SJCRH30 (cell line): ENCODE measurements at regions not wholly inside any gene's neighbourhood (a gene's known extent, or its start where the extent isn't known, plus 50 kb on each side); places are given as distances from the start of the nearest gene placed in this dataset.
"Not testable (repeated sequence)": the region's sequence is repeated elsewhere in the genome, so short reads cannot be mapped to it uniquely, and the experiment has no call there.

Experiments
- DNase-seq, 2 experiments: peaks; one replicate each; pipeline ENCODE4 v3.0.0-alpha.2; 2015 to 2020
- H3K27ac ChIP-seq: fragments of 250-450 bp; sonication (Bioruptor Pico); 2 replicates; pipeline ENCODE4 v1.5.1; 2020; ENCODE audit warnings: mild to moderate bottlenecking, moderate library complexity
- H3K27me3 ChIP-seq: fragments of 250-450 bp; sonication (Bioruptor Pico); 2 replicates; pipeline ENCODE4 v1.5.1; 2020; ENCODE audit warnings: mild to moderate bottlenecking, moderate library complexity
- H3K36me3 ChIP-seq: fragments of 250-450 bp; sonication (Bioruptor Pico); 2 replicates; pipeline ENCODE4 v1.5.1; 2020; ENCODE audit warnings: mild to moderate bottlenecking, moderate library complexity
- H3K4me1 ChIP-seq: fragments of 250-450 bp; sonication (Bioruptor Pico); 2 replicates; pipeline ENCODE4 v1.5.1; 2020; ENCODE audit warnings: mild to moderate bottlenecking, moderate library complexity
- H3K4me3 ChIP-seq: fragments of 250-450 bp; sonication (Bioruptor Pico); 2 replicates; pipeline ENCODE4 v1.5.1; 2020; ENCODE audit warnings: mild to moderate bottlenecking, moderate library complexity
- H3K9me3 ChIP-seq: fragments of 250-450 bp; sonication (Bioruptor Pico); replicated peaks from 2 replicates; pipeline ENCODE4 v1.5.1; 2020; ENCODE audit warnings: mild to moderate bottlenecking, moderate library complexity

GRCh38 chr2:125654226-125654625, 1001.7 kb upstream of the GYPC start:
- Histone ChIP-seq H3K9me3 (no peaks in the 10 kb centered on the region), H3K4me1 (no peaks in the 10 kb centered on the region), H3K36me3 (no peaks in the 10 kb centered on the region), H3K27me3 (no peaks in the 10 kb centered on the region), H3K4me3 (no peak overlapping the region), H3K27ac (no peak overlapping the region)
- no peak for DNase-seq

GRCh38 chr2:125656190-125656589, 999.8 kb upstream of the GYPC start:
- Histone ChIP-seq H3K27ac (no peak overlapping the region), H3K36me3 (no peaks in the 10 kb centered on the region)

GRCh38 chr2:125658583-125658982, 997.4 kb upstream of the GYPC start:
- Histone ChIP-seq H3K9me3 (no peaks in the 10 kb centered on the region), H3K27ac (no peak overlapping the region), H3K36me3 (no peaks in the 10 kb centered on the region), H3K4me1 (no peaks in the 10 kb centered on the region), H3K27me3 (no peaks in the 10 kb centered on the region), H3K4me3 (no peak overlapping the region)
- no peak for DNase-seq

More at GRCh38 chr2:125656190-125656589, 999.8 kb upstream of the GYPC start:
- Histone ChIP-seq H3K4me3 (no peak overlapping the region), H3K9me3 (no peaks in the 10 kb centered on the region), H3K27me3 (no peaks in the 10 kb centered on the region), H3K4me1 (no peaks in the 10 kb centered on the region)
- peak in 1 of 2 experiments; percentile 11 for DNase-seq

DNA sequence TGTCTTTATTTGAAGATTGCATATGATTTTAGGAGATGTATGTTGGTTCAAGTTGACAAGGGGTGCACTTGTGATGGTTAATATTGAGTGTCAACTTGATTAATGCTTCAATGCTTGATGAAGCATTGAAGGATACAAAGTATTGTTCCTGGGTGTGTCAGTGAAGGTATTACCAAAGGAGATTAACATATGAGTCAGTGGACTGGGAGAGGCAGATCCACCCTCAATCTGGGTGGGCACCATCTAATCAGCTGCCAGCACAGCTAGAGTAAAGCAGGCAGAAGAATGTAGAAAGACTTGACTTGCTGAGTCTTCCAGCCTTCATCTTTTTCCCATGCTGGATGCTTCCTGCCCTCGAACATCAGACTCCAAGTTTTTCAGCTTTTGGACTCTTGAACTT, 995.6 kb upstream of the GYPC start:
- H3K9me3 ChIP-seq, DNase-seq, H3K27ac ChIP-seq, H3K4me3 ChIP-seq, H3K27me3 ChIP-seq, H3K36me3 ChIP-seq, H3K4me1 ChIP-seq: not testable (repeated sequence)

DNA sequence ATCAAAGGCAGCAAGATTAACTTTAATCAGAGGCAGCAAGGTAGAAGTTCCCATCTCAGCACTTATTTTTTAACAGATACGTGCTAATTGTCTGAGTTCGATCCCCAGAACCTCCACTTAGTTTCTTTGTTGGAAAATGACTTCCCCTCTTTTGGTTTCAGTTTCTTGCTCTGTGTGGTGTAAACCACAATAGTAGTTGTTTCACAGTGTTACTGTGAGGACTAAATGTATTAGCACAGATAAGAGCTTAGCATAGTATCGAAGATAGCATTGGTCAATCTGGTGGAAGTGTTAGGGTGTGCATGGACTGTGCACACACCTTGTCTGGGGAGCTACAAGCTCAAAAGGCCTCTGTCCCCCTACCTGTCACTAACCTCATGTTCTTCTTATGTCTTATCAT, 988.3 kb upstream of the GYPC start:
- no peaks in the 10 kb centered on the region for H3K27me3 ChIP-seq
- DNase-seq, result no peak
- no peaks in the 10 kb centered on the region for H3K4me1 ChIP-seq
- no peak overlapping the region for H3K4me3 ChIP-seq
- H3K9me3 ChIP-seq, result no peaks in the 10 kb centered on the region
- H3K36me3 ChIP-seq, result no peaks in the 10 kb centered on the region
- no peak overlapping the region for H3K27ac ChIP-seq

- Histone ChIP-seq H3K4me1 (no peaks in the 10 kb centered on the region), H3K9me3 (no peaks in the 10 kb centered on the region), H3K4me3 (no peak overlapping the region), H3K27me3 (peaks cover 3% of the 10 kb centered on the region; the same call in 1 of the 2 replicates), H3K36me3 (no peaks in the 10 kb centered on the region), H3K27ac (no peak overlapping the region)
- peak; percentile 11 to 17 for DNase-seq
Measured at GRCh38 chr2:125679903-125680302, 976.1 kb upstream of the GYPC start.

GRCh38 chr2:125680809-125681208, 975.1 kb upstream of the GYPC start:
- H3K27ac ChIP-seq, result no peak overlapping the region
- peaks cover 3% of the 10 kb centered on the region; the same call in 1 of the 2 replicates for H3K27me3 ChIP-seq
- H3K4me3 ChIP-seq, result no peak overlapping the region
- no peak for DNase-seq
- H3K36me3 ChIP-seq, result no peaks in the 10 kb centered on the region
- no peaks in the 10 kb centered on the region for H3K4me1 ChIP-seq
- no peaks in the 10 kb centered on the region for H3K9me3 ChIP-seq

- Histone ChIP-seq H3K27me3 (peaks cover 3% of the 10 kb centered on the region; the same call in 1 of the 2 replicates), H3K36me3 (no peaks in the 10 kb centered on the region), H3K9me3 (no peaks in the 10 kb centered on the region), H3K4me1 (no peaks in the 10 kb centered on the region), H3K27ac (no peak overlapping the region), H3K4me3 (no peak overlapping the region)
- DNase-seq, result no peak
Measured at GRCh38 chr2:125681576-125681975, 974.4 kb upstream of the GYPC start.

DNA sequence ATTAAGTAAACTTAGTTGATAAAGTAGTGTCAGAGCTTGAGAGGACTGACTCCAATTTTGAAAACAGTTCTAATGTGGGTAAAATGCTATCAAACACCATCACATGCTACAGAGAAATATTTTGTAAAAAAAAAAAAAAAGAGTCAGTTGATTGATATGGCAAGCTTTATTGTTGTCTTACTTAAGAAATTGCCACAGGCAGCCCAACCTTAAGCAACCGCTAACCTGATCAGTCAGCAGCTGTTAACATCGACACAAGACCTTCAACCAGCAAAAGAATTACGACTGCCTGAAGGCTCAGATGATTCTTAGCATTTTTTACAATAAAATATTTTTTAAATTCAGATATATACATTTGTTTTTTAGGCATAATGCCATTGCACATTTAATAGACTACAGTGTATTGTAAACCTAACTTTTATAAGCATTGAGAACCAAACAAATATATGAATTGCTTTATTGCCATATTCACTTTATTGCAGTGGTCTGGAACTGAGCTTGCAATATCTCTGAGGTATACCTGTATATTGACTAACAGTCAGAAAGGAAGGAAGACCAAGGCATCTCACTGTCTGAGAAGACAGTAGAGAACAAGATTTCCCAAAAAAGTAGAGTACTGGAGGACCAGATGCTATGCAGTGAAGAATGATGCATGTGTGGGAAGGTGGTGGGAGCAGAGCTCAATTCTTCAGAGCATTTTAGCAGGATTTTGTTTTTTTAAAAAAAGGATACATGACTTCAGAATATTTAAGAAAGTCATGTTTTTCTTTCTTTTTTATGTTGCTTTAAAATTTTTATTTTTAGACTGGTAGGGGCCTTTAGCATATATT, 973.8 kb upstream of the GYPC start:
- Histone ChIP-seq H3K4me3 (no peak overlapping the region), H3K36me3 (no peaks in the 10 kb centered on the region), H3K27me3 (peaks cover 3% of the 10 kb centered on the region; the same call in 1 of the 2 replicates), H3K4me1 (no peaks in the 10 kb centered on the region), H3K9me3 (no peaks in the 10 kb centered on the region), H3K27ac (no peak overlapping the region)
- no peak for DNase-seq

GRCh38 chr2:125684256-125684655, 971.7 kb upstream of the GYPC start:
- H3K27ac ChIP-seq, result no peak overlapping the region
- DNase-seq, result no peak
- peaks cover 3% of the 10 kb centered on the region; the same call in 1 of the 2 replicates for H3K27me3 ChIP-seq
- no peaks in the 10 kb centered on the region for H3K36me3 ChIP-seq
- H3K4me1 ChIP-seq, result no peaks in the 10 kb centered on the region
- H3K9me3 ChIP-seq, result no peaks in the 10 kb centered on the region
- H3K4me3 ChIP-seq, result no peak overlapping the region

GRCh38 chr2:125684932-125685331, 971.0 kb upstream of the GYPC start:
- Histone ChIP-seq H3K36me3 (no peaks in the 10 kb centered on the region), H3K4me3 (no peak overlapping the region), H3K27ac (no peak overlapping the region), H3K27me3 (peaks cover 3% of the 10 kb centered on the region; the same call in 1 of the 2 replicates), H3K9me3 (no peaks in the 10 kb centered on the region), H3K4me1 (no peaks in the 10 kb centered on the region)
- no peak for DNase-seq

DNA sequence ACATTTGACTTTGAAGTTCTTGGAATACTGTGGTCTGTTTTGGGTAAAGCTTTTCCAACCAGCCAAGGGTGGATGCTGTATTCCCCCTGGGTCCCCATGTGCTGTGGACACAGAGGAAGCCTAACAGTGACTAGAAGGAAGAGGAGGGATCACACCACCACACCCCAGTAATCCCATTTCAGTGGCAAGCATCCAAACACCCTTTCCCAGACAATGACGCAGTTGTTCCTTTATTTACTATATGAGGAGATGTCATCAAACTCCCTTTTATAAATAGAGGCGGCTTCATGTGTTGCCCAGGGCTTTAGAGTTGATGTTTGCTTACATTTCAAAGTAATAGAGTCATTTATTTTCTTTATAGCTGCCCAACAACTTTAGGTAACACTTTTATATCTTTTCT, 959.4 kb upstream of the GYPC start:
- no peak overlapping the region for H3K27ac ChIP-seq
- DNase-seq, result peak; percentile 53 to 75
- H3K4me1 ChIP-seq, result peaks cover 4% of the 10 kb centered on the region; the same call in 1 of the 2 replicates
- no peaks in the 10 kb centered on the region for H3K36me3 ChIP-seq
- H3K9me3 ChIP-seq, result no peaks in the 10 kb centered on the region
- no peaks in the 10 kb centered on the region for H3K27me3 ChIP-seq
- no peak overlapping the region for H3K4me3 ChIP-seq

DNA sequence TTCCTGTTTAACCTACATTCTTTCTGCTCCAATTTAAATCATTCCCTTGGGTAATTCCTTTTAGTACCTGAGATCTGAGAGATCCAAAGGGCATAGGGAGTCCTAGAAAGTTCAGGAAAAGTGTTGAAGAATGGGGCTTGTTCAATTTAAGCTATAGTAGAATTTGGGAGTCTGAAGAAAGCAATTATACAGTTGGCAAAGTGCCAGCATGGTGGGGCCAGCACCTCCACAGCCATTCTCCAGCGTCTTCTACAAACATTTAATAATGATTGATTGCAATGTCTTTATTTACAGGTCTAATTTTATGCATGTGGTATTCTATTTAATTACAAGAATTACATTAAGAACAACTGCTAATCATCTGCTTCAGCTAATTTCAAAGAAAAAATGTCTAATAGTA, 957.7 kb upstream of the GYPC start:
- Histone ChIP-seq H3K36me3 (no peaks in the 10 kb centered on the region), H3K27me3 (no peaks in the 10 kb centered on the region), H3K4me3 (no peak overlapping the region), H3K4me1 (peaks cover 4% of the 10 kb centered on the region; the same call in 1 of the 2 replicates), H3K27ac (no peak overlapping the region), H3K9me3 (no peaks in the 10 kb centered on the region)
- no peak for DNase-seq

DNA sequence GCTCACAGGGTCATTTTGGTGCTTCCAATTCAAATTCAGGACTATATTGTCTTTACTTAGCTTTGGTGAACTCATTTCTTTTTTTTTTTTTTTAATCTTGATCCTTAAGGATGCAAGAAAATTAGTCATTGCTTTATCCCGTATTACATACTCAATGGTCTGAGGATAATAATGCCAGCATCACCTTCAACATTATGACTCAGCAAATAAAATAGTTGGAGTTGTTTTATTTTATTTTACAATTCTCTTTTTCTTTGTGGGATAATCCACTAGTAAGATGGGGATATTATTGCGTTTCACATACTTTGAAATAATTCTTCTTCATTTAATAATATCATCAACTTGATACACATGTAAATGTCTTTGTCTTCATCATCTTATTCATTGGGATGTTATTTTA, 954.9 kb upstream of the GYPC start:
- H3K4me1 ChIP-seq, result peaks cover 4% of the 10 kb centered on the region; the same call in 1 of the 2 replicates
- no peaks in the 10 kb centered on the region for H3K36me3 ChIP-seq
- H3K27me3 ChIP-seq, result no peaks in the 10 kb centered on the region
- no peak overlapping the region for H3K27ac ChIP-seq
- no peaks in the 10 kb centered on the region for H3K9me3 ChIP-seq
- H3K4me3 ChIP-seq, result no peak overlapping the region
- DNase-seq, result no peak

- no peak for DNase-seq
- Histone ChIP-seq H3K36me3 (no peaks in the 10 kb centered on the region), H3K4me1 (no peaks in the 10 kb centered on the region), H3K4me3 (no peak overlapping the region), H3K27ac (no peak overlapping the region), H3K27me3 (no peaks in the 10 kb centered on the region; the same call in 1 of the 2 replicates), H3K9me3 (no peaks in the 10 kb centered on the region)
Measured at GRCh38 chr2:125707611-125708010, 948.3 kb upstream of the GYPC start.

- DNase-seq, result no peak
- Histone ChIP-seq H3K4me1 (no peaks in the 10 kb centered on the region), H3K36me3 (no peaks in the 10 kb centered on the region), H3K9me3 (no peaks in the 10 kb centered on the region), H3K4me3 (no peak overlapping the region), H3K27me3 (no peaks in the 10 kb centered on the region; the same call in 1 of the 2 replicates), H3K27ac (no peak overlapping the region)
Measured at GRCh38 chr2:125710561-125710960, 945.4 kb upstream of the GYPC start.
